T-helper 1 cell treated with Interleukin-12 subunit alpha and Interleukin-12 subunit beta and Interleukin-4 antibody, amounts not matched to agents 30 ng/mL and 1 ng/mL, for 36 hours (primary cell): ENCODE measurements at regions not wholly inside any gene's neighbourhood (a gene's known extent, or its start where the extent isn't known, plus 50 kb on each side); places are given as distances from the start of the nearest gene placed in this dataset.

Experiments
- intact Hi-C: fragments of 100-400 bp; cut with micrococcal nuclease; formaldehyde crosslinking; loops from one replicate; pipeline ENCODE4 v1.15.1; 2024

- intact Hi-C loops: loop anchor here (1.0 kb wide), 1 partner anchor 21 kb away; no protein-coding TSS in a partner anchor
Observed at GRCh38 chr11:59263225-59263894, 50.6 kb upstream of the MPEG1 start.
